HG03135 (cell line): ENCODE measurements at regions not wholly inside any gene's neighbourhood (a gene's known extent, or its start where the extent isn't known, plus 50 kb on each side); places are given as distances from the start of the nearest gene placed in this dataset.

Experiments
- ATAC-seq: cut with Tn5 transposase; IDR thresholded peaks from one replicate; pipeline ENCODE4 v1.9.1; 2021; ENCODE audit warnings: mild to moderate bottlenecking, moderate library complexity; ENCODE audit not compliant: unreplicated experiment

DNA sequence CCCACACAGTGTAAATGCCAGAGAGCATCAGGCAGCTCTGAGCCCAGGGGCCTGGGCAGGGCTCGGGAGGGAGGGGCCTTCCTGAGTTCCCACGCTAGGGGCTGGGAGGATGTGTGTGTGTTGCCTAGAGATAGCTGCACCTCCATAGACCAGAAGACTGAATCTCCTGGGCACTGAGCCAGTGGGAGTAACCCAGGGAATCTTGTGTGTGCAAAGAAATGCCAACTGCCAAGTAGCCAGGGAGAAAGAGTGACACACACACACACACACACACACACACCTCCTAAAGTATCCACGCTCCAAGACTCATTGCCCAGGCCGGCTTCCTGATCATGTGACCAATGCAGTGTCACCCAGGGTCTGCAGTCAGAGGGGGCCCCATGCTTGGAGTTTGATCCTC, 166.2 kb upstream of the RPL38 start:
- ATAC-seq = no peak

- ATAC-seq = no peak
These were observed 163.2 kb upstream of the RPL38 start for GRCh38 chr17:74040291-74040690.

- no peak for ATAC-seq
These were observed 162.7 kb upstream of the RPL38 start for GRCh38 chr17:74040729-74041128.

DNA sequence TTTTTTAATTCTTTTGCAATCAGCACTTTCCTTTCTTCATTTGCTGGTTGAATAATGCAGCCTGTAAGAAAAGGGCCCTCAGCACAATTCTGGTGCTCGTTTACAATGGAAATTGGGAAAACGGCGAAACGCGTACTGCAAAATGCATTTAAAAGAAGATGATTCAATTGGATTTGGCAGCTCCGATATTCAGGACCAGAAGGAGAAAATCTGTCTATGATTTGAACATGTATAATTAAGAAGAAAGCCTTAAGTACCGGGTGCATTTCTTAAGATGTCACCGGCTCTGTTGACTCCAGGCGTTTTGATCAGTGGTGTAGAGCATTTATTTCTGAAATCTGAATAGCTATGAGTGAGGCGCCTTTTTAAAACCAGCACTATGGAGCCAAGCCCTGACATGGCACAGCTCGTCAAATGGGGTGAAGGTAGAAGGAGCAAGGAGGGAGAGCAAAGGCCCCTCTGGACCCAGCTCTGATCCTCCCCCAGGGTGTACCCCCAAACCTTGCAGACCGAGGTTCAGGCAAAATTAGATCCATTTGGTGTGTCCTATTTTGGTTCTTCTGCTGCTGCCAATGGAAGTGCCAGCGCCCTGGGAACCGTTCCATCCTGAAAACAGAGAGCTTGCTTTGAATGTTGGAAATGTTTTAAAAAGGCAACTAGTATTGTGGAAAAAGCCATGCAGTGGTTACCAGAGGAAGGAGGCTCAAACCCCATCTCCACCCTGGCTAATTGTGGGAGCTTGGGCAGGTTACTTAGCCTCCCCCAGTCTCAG, 161.4 kb upstream of the RPL38 start:
- no peak for ATAC-seq

- ATAC-seq = no peak
These were observed 160.6 kb upstream of the RPL38 start for GRCh38 chr17:74042744-74043486.

DNA sequence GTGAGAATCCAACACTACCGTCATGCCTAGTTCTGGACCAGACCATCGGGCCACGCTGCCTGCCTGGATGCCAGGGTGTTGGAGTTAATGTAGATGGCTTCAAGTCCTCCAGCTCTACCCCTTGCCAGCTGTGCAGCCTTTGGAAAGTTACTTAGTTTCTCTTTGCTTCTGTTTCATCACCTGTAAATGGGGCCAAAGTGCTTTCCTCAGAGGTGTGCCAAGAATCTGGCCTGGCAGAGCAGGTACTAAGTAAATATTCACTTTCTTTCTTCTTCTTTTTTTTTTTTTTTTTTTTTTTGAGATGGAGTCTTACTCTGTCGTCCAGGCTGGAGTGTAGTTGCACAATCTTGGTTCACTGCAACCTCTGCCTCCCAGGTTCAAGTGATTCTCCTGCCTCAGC, 159.5 kb upstream of the RPL38 start:
- ATAC-seq = no peak

DNA sequence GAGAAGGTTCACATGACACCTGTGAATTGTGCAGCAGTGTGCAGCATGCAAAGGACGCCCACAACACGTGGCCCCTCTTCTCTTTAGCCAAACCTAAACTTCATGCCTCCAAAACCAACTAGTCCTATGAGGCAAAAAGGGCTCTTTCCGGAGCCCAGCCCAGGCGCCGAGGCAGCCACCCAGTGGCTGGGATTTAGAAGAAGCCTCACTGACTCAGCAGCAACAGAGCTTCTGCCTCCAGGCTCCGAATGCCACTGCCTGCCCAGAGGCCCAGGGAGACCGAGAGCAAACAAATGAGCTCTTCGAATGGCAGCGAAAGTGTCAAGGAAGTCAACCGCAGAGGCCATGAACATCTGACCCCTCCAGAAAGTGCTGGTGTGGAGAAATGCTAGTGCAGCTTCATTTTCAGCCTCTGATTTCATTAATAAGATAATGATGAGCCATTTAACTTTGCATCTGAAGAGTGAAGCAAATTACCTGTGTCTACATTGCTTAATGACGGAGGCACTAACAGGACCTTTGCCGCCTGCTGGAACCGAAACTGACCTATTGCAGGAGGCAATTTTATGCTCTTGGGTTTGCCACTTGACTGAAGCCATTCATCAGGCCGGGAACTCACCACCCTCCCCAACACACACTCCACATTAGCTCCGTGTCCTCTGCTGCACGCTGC, 157.7 kb upstream of the RPL38 start:
- ATAC-seq = no peak

- ATAC-seq = no peak
These were observed 154.1 kb upstream of the RPL38 start for GRCh38 chr17:74049167-74049966.

GRCh38 chr17:74049967-74050458, 153.5 kb upstream of the RPL38 start:
- no peak for ATAC-seq

DNA sequence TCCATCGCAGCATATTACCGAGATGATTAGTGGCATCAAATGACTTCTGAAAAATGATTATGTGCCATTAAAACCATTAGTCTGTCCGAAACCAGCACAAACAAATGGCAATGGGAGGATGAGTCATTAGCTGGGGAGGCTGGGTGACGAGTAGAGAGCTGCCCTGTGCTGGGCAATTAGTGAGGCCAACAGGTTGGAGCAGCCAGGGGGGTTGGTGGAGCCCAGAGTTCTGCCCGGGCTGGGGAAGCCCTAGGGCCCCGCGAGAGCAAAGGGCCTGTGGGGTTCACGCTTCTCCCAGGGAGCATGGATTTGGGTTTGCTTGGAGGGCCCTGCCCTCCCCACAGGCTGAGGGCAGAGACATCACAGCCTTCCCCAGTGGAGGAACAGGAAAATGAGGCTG, 152.1 kb upstream of the RPL38 start:
- ATAC-seq = no peak

DNA sequence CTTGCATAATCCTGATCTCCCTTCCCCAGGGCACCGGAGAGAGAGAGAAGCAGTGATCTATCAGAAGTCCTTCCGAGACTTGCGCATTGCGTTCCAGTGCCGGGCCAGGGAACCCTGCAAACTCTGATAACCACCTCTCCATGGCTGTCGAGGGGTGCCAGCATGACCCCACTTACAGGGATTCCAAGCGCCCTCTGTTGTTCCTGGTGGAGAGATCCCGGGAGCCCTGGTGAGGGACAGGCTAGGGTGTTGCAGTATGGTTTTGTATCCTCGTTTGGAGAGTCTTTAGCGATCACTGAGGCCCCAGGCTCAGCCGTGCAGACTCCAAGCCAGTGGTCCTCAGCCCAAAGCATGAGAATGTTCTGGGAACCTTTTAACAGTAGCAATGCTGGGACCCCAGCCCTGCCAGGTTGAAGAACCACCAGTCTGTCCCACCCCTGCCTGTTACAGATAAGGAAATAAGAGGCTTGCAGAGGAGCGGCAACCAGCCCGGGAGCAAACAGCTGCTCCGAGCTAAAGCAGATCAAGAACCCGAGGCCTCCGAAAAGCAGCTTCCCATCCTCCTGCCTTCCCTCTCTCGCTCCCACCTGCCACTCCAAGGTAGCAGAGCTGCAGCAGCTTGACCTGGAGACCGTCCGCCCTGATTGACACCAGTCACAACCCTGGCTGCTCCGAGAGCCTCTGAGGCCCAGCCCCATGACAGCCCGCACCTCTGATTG, 150.3 kb upstream of the RPL38 start:
- no peak for ATAC-seq

GRCh38 chr17:74053712-74054078, 149.8 kb upstream of the RPL38 start:
- ATAC-seq = no peak

GRCh38 chr17:74054249-74054648, 149.2 kb upstream of the RPL38 start:
- ATAC-seq = no peak

DNA sequence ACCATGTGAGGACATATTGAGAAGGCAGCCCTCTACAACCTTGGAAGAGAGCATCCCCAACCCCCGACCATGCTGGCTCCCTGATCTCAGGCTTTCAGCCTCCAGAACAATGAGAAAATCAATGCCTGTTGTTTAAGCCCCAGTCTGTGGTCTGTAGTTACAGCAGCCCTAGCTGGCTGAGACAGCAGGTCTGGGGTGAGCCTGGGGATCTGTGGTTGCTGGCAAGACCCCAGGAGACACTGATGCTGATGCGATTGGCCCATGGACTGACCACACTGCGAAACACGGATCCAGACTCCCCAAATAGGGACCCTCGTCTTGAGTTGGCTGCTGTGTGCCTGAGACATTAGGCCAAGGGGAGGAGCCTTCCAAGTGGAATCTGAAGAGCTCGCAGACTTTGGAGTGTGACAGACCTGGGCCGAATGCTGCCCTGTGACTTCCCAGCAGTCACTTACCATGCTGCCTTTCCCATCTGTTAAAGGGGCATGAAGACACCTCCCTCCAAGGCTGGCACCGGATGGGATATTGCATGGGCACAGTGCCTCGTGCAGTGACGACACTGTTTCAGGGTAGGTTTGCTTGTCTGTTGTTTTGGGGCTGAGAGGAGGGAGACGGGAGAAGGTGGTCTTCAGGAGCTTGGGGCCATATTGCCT, 147.8 kb upstream of the RPL38 start:
- no peak for ATAC-seq

DNA sequence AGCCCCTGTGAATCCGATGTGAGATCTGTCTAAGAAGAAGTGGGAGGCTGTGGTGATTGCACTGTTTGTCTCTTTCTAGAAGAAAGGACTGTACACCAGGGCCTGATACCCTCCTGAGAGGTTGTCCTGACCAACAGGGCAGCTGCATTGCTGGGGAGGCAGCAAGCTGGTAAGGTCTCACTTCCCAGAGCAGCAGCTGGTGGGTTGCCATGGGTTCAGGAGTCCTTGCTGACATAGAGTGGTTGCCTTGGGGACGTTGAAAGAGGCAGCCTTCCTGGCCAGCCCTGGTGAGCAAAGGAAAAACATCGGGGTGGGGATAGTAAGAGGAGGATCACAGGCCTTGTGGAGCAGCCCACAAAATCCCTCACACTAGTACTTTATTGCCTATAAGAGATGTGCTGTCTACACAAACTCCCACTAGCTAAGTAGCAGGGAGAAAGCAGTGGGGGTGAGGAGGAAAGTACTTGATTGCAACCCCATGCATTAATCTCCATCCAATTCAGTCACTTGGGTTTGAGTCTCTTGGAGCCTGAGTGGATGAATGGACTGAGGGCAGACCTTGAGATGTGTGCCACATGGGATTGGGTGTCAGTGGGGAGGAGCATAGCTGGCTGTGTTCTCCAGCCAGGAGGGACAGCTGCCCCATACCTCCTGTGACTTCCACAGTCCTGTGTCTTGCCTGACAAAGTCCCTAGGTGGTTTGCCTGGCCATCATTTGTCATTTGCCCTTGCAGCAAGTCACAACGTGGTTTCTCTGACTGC, 143.8 kb upstream of the RPL38 start:
- no peak for ATAC-seq

- ATAC-seq = no peak
These were observed 141.7 kb upstream of the RPL38 start for GRCh38 chr17:74061758-74062157.

DNA sequence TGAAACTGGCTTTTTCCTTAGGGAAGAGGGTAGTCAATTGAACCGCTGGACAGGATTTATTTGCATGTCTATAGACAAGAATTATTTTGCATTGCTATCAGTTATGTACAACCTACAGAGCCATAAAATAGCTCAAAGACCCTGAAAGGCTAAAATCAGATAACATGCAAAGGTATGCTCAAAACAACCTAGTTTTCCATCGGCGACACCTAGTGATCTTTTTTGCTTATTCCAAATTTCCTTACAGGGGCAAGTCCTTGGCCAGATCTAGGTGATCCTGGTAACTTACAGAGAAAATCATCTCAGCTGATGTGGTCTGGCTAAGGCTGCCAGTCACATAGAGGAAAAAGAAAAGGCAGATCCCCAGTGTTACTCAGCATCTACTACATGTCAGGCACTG, 141.2 kb upstream of the RPL38 start:
- ATAC-seq = no peak

GRCh38 chr17:74063439-74063838, 140.0 kb upstream of the RPL38 start:
- ATAC-seq = no peak

GRCh38 chr17:74070374-74070773, 133.1 kb upstream of the RPL38 start:
- no peak for ATAC-seq
